ENCODE measurements at regions not wholly inside any gene's neighbourhood (a gene's known extent, or its start where the extent isn't known, plus 50 kb on each side); places are given as distances from the start of the nearest gene placed in this dataset.

- Mint-ChIP-seq H3K4me3 (no peak overlapping the region), H3K27me3 (ENCODE audit: low read depth) (no peaks in the 10 kb centered on the region; the same call in 1 of the 2 replicates), H3K4me1 (peaks cover 10% of the 10 kb centered on the region), H3K27ac (no peak overlapping the region), H3K9me3 (peaks cover 5% of the 10 kb centered on the region), H3K36me3 (peaks cover 4% of the 10 kb centered on the region)
- no peak for ATAC-seq
- ChIA-PET CTCF (no interaction called here), POLR2A (no interaction called here)
- no peak for DNase-seq (ENCODE audit: low spot score)
- TF ChIP-seq PRRX2 (CRISPR knock-in tag; IDR thresholded peaks at IDR 0.05) (no peak), MYBL2 (CRISPR knock-in tag; IDR thresholded peaks at IDR 0.05) (no peak)
Measured at GRCh38 chr15:67999320-68000100, 54.6 kb upstream of the PIAS1 start.

- Mint-ChIP-seq H3K36me3 (peaks cover 4% of the 10 kb centered on the region), H3K27me3 (ENCODE audit: low read depth) (no peaks in the 10 kb centered on the region; the same call in 1 of the 2 replicates), H3K4me3 (no peak overlapping the region), H3K9me3 (peaks cover 11% of the 10 kb centered on the region), H3K27ac (no peak overlapping the region), H3K4me1 (peaks cover 10% of the 10 kb centered on the region)
- DNase-seq (ENCODE audit: low spot score) (no peak), ATAC-seq (no peak)
- TF ChIP-seq ARID4B (CRISPR knock-in tag; IDR thresholded peaks at IDR 0.05; ENCODE audit: borderline replicate concordance) (no peak), NR2C2 (CRISPR knock-in tag; IDR thresholded peaks at IDR 0.05) (no peak), NR3C1 (CRISPR knock-in tag; conservative IDR thresholded peaks at IDR 0.05; ENCODE audit: low read depth) (no peak), JAZF1 (CRISPR knock-in tag; IDR thresholded peaks at IDR 0.05) (no peak), FOXK1 (CRISPR knock-in tag; IDR thresholded peaks at IDR 0.05) (no peak), TEAD1 (CRISPR knock-in tag; IDR thresholded peaks at IDR 0.05) (no peak), FOXP1 (CRISPR knock-in tag; IDR thresholded peaks at IDR 0.05; ENCODE audit: borderline replicate concordance) (no peak), ELF4 (CRISPR knock-in tag; IDR thresholded peaks at IDR 0.05; ENCODE audit: low read depth) (no peak), SMAD3 (CRISPR knock-in tag; IDR thresholded peaks at IDR 0.05; ENCODE audit: borderline replicate concordance) (no peak), EMX1 (CRISPR knock-in tag; IDR thresholded peaks at IDR 0.05) (no peak), SOX15 (CRISPR knock-in tag; IDR thresholded peaks at IDR 0.05) (no peak), ERG (CRISPR knock-in tag; IDR thresholded peaks at IDR 0.05) (no peak)
- ChIA-PET CTCF (no interaction called here), POLR2A (no interaction called here)
Measured at GRCh38 chr15:68000754-68001153, 53.4 kb upstream of the PIAS1 start.

GRCh38 chr15:68001811-68002210 lies 52.3 kb upstream of the PIAS1 start:
- ChIA-PET POLR2A (no interaction called here), CTCF (no interaction called here)
- Mint-ChIP-seq H3K27ac (no peak overlapping the region), H3K9me3 (peaks cover 19% of the 10 kb centered on the region), H3K4me1 (peaks cover 11% of the 10 kb centered on the region), H3K4me3 (no peak overlapping the region), H3K36me3 (peaks cover 14% of the 10 kb centered on the region), H3K27me3 (ENCODE audit: low read depth) (no peaks in the 10 kb centered on the region; the same call in 1 of the 2 replicates)
- ATAC-seq, result no peak
- no peak for TF ChIP-seq NFATC4 (CRISPR knock-in tag; IDR thresholded peaks at IDR 0.05)
- TF ChIP-seq E2F5 (CRISPR knock-in tag; IDR thresholded peaks at IDR 0.05), result no peak
- no peak for TF ChIP-seq ZMAT4 (CRISPR knock-in tag; IDR thresholded peaks at IDR 0.05)
- no peak for TF ChIP-seq ZNF317 (CRISPR knock-in tag; IDR thresholded peaks at IDR 0.05; ENCODE audit: borderline replicate concordance, low read depth)
- no peak for DNase-seq (ENCODE audit: low spot score)

All from WTC11 (cell line).